ENCODE measurements at regions not wholly inside any gene's neighbourhood (a gene's known extent, or its start where the extent isn't known, plus 50 kb on each side); places are given as distances from the start of the nearest gene placed in this dataset.
"Not testable (repeated sequence)": the region's sequence is repeated elsewhere in the genome, so short reads cannot be mapped to it uniquely, and the experiment has no call there.

DNA sequence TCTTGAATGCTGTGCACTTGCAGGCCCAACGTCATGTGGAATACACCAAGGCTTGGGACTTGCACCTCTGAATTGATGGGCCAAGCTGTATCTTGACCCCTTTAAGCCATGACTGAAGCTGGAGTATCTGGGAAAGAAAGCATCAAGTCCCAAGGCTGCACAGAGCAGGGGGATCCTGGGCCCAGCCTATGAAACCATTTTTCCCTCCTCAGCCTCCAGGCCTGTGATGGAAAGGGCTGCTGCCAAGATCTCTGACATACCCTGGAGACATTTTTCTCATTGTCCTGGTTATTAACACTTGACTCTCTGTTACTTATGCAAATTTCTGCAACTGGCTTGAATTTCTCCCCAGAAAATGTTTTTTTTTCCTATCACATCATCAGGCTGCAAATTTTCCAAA is 174.0 kb upstream of the SNX2 start:
- no peak for DNase-seq (ENCODE audit: low spot score)

DNA sequence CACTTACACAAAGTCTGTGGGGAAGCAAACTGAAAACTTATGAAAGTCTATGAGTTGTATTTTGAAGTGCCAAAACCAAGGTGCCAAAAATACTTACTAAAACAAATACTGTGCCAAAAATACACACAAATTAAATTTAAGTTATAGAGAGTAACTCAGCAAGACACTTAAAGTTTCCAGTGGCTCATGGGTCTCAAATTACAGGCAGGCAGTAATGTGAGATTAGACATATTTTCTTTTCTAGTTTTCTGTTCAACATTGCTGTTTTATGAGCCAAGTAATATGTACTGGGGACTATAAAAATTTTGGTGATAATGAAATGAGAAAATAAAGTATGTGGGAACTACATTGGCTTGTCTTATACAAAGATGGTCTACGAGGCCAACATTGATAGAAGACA is 172.2 kb upstream of the SNX2 start:
- no peak for DNase-seq (ENCODE audit: low spot score)

DNA sequence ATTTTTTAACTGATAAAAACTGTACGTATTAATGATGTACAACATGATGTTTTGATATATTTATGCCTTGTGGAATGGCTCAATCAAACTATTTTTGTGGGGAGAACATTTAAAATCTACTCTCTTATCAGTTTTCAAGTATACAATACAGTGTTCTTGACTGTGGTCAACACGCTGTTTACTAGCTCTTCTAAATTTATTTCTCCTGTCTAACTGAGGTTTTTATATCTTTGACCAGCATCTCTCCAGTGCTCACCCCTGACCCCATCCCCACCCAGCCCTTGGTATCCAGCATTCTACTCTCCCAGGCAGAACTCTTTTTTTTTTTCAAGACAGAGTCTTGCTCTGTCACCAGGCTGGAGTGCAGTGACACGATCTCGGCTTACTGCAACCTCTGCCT is 169.6 kb upstream of the SNX2 start:
- DNase-seq (ENCODE audit: low spot score): no peak

DNA sequence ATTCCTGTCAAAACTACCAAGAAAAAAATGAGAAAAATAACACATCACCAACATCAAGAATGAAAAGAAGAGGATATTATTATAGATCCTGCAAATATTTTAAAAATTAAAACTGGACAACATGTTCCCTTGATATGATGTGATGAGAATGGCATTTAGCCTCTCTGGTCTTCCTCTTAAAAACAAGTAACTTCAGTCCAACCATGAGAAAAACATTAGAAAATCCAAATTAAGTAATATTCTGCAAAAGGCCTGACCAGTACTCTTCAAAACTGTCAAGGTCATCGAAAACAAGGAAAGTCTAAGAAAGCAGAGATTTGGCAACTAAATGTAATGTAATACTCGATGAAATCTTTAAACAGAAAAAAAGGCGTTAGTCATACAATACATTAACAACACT is 167.1 kb upstream of the SNX2 start:
- DNase-seq (ENCODE audit: low spot score): no peak

DNA sequence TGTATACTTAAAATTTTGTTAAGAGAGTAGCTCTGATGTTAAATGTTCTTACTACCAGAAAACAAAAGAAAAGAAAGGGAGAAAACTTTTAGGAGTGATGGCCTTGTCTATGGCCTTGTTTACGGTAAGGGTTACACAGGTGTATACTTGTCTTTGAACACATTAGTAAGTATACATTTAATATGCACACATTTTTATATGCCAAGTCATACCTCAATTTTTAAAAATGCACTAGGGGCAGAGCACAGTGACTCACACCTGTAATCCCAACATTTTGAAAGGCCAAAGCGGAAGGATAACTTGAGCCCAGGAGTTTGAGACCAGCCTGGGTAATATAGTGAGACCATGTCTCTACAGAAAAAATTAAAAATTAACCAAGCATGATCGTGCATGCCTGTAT is 166.7 kb upstream of the SNX2 start:
- no peak for DNase-seq (ENCODE audit: low spot score)

DNA sequence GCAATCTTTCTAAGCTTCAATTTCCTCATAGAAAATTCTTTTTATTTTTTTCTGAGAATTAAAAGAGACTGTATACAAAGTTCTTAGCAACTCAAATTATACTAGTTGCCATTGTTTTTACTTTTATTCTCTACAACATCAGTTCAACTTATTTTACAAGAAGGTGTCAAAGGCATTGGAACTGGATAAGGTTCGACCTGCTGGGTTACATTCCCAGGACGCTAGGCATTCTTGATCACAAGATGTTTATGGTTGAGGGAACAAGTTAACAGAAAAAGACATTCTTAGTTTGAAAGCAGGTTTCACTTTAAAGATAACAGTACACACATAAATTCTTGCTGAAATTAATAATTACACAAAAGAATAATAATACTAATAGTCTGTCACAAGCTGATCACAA is 163.5 kb upstream of the SNX2 start:
- no peak for DNase-seq (ENCODE audit: low spot score)

DNA sequence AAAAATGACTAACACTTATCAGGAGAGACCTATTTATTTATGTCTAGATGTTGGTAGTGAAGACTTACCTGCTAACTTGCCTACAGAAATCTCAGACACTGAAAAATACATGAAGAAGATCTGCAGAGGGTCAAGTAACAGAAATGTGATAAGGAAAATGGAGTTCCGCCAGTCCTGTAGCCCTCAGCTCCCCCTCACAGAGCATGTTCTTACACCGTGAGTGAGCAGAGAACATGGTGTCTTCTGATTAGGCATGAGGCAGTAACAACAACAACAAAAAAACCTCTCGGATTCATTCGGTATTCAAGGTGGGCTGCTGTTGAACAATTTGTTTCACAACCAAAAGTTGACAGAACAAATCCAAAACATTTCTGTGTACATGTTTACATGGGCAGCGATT is 162.0 kb upstream of the SNX2 start:
- no peak for DNase-seq (ENCODE audit: low spot score)

DNA sequence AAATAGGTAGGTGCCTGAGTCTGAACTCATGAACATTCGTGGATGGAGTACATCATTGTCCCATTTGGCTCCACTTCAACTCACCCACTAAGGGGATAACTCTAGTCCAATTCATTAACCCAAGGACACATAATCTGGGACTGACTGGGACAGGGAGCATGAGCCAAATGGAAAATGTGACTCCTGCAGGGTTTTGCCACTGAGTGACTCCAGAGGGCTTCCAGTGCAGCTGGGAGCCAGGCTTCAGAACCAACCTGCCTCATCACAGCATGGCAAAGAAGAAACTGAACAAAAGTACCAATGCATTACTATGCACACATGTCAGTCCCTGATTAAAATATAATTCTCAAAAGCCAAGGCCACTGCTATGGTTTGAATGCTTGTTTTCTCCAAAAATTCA is 159.7 kb upstream of the SNX2 start:
- no peak for DNase-seq (ENCODE audit: low spot score)

DNA sequence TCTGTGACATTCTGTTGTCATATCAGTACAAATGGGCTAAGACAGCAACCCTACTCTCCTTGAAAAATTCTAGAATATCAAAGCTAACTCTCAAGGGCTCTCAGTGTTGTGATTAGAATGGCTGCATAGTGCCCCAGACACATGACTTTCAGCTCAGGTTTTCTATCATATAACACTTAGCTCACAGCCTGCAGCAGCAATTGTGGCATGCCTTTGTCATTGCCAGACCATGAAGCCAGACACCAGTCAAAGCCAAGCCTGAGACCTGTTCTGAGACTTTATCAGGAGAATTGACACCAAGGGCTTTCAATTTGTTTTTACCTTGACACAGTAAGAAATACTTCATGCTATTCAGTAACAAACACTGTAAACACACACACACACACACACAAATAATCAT is 159.0 kb upstream of the SNX2 start:
- DNase-seq (ENCODE audit: low spot score): no peak

DNA sequence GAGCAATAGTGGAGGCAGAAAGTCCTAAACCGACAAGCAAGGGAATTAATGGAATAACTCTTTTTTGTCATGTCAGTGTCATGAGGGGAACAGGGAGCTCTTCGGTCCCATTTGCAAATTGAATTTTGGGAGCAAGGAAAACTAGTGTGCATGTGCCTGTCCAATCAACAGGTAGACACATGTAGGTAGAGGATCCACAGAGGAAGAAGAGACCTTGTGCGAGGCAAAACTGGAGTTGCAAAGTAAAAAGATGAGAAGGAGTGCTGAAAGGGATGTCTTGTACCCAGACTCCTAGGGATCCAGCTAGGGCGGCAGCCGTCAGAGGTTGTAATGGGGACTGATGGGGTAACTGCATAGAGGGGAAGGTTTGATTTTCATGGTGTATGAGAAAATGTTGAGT is 156.8 kb upstream of the SNX2 start:
- not testable (repeated sequence) for DNase-seq (ENCODE audit: low spot score)

DNA sequence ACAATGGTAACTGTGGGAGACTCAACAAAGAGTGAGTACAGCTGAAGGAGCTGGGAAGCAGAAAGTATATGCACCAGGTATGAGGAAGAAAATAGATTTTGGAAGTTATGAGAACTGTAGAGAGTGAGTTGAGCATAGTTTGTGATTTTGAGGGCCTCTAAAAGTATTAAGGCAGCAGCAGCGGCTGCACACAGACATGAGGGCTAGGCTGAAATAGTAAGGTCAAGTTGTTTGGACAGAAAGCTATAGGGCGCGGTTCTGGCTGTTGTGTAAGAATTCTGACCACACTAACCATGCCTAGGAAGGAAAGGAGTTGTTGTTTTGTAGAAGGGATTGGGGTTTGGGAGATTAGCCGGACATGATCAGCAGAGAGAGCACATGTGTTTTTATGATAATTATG is 154.1 kb upstream of the SNX2 start:
- not testable (repeated sequence) for DNase-seq (ENCODE audit: low spot score)

DNA sequence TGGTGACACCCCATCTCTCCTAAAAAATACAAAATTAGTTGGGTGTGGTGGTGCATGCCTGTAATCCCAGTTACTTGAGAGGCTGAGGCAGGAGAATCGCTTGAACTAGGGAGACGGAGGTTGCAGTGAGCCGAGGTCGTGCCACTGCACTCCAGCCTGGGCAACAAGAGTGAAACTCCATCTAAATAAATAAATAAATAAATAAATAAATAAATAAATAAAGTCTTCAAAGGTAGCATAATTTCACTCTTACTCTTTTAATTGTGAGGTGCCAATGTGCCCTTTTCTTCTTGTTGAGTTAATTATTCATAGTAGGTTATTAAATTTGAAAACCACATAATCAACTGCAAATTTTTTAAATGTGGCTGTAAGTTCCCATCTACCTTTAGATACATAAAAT is 146.2 kb upstream of the SNX2 start:
- DNase-seq (ENCODE audit: low spot score): not testable (repeated sequence)

DNA sequence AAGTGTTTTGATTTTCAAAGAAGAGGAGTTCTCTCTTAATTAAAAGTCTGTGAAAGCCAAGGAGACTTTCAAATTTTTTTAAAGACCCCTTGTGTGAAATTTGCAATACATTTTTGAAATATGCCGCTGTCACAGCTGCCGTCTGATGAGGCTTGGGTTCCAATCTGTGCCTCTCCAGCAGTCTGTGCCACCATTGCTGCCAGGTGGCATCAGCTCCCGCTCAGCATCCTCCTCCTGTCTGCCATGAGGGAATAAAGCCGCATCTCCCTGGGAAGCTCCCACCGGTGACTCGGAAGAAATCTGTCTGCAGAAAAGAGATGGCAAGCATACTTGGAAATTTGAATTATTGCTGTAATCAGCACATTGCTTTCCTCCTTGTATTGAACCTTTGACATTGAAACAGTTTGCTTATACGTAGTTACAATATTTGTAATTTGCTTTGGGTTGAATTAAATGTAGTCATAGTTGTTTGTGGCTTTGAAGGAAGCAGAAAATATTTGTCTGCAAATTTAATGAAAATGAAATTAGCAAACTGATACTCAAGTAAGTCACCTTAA is 145.7 kb upstream of the SNX2 start:
- no peak for DNase-seq (ENCODE audit: low spot score)

DNA sequence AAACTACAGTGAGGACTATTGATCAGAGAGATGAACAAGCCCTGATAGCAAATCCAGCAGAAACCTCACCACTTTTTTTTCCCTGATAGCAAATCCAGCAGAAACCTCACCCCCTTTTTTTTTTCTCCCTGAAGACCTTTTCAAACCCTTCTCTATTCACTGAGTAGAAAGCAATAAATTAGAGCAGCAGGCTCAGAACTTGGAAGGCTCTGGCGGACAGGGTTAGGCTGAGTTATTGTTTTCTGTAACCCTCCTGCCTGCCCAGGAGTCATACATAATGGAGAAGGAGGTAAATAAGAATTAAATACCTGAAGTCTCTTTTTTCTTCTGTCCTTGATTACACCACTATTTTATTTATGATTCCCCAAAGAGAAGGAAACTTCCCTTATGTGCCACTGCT is 136.3 kb upstream of the SNX2 start:
- DNase-seq (ENCODE audit: low spot score): no peak

DNA sequence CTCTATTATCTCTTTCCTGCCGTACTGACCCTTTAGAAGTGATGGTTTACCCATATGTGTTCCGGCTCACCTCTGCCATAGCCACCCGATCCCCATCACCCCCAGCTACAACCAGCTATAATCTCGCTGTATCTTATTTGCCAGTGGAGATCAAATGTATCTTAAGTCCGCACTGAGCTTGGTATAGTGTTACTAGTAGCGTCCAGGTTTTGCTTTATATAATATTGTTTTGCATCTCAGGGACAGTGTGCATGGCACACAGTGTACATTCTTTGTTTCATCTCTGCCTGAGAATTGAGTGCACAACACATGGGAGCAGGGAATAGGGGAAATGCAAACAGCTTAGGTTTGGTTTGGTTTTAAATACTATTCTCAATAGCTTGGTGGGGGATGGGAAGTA is 135.8 kb upstream of the SNX2 start:
- DNase-seq (ENCODE audit: low spot score): no peak

DNA sequence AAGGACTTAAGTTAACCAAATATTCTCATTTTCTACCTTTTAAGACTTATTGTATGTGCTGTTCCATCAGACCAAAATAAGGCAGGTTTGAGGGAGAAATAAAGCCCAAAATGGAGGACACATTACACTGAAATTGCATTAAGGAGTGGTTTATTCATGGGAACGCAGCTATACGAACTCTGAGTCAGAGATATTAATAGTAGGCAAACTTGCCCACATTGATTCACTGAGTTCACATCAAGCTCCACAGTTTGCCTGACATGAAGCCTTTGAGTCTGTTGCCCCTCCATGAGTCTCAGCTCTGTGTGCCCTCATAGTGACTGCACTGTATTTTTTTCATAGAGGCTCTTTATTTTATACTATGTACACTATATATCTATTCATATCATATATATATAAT is 135.0 kb upstream of the SNX2 start:
- no peak for DNase-seq (ENCODE audit: low spot score)

DNA sequence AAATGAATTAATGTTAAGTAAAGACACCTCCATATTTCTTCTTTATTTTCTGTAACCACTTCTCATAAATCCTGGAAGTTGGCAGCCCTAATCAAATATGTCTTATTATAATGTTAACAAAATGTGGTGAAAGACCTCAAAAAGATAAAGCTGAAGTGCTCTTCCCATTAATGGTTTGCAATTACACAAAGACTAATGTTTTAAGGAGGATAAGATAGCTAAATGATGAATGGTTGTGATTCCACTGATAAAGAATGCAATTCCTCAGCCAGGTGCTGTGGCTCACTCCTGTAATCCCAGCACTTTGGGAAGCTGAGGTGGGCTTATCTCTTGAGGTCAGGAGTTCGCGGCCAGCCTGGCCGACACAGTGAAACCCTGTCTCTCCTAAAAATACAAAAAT is 125.8 kb upstream of the SNX2 start:
- no peak for DNase-seq (ENCODE audit: low spot score)

DNA sequence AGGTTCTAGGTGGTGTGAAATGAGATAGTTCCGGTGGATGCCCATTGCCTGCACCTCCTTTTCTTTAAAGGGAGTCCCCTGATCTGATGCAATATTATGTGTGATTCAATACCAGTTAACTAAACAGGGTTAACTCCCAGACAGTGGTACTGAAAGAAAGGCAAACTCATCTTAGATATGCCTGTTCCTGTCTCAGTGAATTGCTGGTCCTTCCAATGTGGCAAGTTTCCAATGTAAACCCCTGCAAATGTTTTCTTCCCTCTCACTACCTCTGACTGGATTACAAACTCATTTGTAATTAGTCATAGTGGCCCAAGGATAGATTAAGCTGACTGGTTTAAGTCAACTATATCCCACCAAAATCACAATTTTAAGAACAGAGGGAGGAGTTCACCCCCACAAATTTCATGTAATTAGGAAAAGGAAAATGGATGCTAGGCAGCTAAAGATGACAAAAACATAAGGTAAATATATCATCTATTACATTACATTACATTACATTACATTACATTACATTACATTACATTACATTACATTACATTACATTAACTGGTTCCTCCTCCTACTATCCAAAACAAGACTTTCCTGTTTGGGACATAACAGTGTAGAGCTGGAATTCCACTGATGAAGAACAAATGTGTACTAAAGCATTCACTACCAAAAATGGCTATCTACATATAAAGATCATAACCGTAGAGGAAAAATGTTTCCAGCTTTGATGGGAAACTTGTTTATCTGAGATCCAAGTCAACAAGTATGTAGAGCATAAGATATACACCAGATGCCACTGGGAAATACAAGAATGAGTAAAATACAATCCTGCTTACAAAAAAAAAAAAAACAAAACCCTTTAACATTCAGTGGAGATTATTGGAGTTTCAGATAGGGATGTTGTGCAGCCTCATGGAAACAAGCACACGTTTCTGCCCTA is 121.5 kb upstream of the SNX2 start:
- no peak for DNase-seq (ENCODE audit: low spot score)

DNA sequence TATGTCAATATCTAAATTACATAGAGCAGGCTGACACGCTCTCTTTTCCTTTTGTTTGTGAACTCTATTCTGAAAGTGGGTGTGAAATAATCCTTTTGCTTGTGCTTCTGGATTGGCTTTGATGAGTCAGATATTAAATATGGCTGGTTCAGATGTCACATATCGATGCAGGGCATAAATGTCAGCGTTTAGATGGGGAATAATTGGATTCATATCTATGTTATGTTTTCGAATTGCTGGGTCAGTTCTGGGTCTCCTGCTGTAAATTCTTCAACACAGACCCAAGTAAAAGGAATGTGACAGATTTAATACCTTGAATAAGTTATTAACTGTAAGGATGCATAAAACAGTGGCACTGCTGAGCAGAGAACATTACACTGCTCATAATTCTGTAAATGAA is 118.7 kb upstream of the SNX2 start:
- no peak for DNase-seq (ENCODE audit: low spot score)

DNA sequence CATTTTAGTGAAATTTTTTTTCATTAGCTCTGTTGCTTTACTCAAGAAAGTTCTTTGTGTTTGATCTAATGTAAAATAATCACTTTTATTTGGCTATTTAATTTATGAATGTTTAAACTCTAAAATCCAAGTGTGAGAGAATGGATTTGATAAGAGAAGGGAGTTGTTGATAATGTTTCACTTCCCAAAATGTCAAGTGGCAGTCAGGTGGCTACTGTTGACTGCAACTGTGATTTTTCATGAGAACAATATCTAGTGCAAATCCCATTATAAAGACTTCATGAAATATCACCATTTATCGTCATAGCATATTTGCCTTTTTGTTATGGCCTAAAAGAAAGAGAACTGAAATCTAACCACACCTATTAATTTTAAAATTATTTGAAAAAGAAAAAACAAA is 118.3 kb upstream of the SNX2 start:
- DNase-seq (ENCODE audit: low spot score): no peak

DNA sequence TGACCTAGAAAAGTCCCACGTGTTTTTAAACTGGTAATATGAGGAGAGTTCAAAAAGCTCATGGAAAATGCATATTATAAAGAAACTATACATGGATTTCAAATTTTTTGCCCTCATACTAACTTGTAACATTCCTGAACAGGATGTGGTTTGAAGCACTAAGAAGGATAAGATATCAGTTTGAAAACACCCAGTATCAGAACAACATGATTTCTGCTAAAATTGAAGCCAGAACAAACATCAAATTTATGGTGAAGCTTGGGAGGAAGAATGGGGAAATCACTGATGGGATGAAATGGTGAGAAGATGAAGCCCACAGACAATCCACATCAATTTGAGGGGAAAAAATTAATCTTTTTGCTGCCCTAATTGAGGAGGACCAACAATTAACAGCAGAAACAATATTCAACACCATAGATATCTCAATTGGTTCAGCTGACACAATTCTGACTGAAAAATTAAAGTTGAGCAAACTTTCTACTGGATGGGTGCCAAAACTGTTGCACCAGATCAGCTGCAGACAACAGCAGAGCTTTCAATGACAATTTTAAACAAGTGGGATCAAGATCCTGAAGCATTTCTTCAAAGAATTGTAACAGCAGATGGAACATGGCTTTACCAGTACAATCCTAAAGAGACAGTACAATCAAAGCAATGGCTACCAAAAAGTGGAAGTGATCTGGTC is 113.2 kb upstream of the SNX2 start:
- DNase-seq (ENCODE audit: low spot score): no peak

DNA sequence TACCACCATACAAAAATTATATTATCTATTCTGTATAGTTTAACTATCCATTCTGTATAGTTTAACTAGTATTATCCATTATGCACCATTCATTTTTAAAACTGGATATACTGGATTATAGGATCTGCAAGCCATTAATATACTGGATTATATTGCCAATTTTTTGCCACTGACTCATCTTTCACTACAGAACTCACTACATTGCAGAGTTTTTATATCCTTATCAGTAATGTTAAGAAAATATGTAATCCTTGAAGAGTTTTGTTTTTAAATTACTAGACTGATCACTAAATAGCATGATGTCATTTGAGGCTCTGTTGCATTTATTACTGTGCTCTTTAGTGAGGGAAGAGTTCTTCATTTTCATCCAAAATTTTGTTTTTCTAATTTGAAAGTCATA is 109.8 kb upstream of the SNX2 start:
- DNase-seq (ENCODE audit: low spot score): no peak

DNA sequence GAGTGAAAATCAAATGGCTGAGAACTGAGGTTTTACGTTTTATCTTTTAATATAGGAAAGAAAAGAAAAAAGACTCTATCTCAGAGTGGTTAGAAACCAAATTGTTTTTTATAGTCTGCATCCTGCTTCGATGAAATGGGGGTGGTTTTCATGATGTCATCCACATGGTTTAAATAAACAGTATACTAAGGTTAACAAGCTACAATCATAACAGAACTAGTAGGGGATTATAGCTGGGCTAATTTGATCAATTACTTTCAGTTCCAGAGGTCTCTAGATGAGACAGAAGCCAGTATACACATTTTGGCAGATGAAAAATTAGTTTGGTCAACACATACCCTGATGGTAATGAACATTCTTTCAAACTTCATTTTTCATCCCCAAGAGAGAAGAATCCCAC is 106.3 kb upstream of the SNX2 start:
- no peak for DNase-seq (ENCODE audit: low spot score)
